ENCODE measurements at regions not wholly inside any gene's neighbourhood (a gene's known extent, or its start where the extent isn't known, plus 50 kb on each side); places are given as distances from the start of the nearest gene placed in this dataset.
A peak's percentile ranks its signal among the peaks of the same experiment; 100 is the strongest.

DNA sequence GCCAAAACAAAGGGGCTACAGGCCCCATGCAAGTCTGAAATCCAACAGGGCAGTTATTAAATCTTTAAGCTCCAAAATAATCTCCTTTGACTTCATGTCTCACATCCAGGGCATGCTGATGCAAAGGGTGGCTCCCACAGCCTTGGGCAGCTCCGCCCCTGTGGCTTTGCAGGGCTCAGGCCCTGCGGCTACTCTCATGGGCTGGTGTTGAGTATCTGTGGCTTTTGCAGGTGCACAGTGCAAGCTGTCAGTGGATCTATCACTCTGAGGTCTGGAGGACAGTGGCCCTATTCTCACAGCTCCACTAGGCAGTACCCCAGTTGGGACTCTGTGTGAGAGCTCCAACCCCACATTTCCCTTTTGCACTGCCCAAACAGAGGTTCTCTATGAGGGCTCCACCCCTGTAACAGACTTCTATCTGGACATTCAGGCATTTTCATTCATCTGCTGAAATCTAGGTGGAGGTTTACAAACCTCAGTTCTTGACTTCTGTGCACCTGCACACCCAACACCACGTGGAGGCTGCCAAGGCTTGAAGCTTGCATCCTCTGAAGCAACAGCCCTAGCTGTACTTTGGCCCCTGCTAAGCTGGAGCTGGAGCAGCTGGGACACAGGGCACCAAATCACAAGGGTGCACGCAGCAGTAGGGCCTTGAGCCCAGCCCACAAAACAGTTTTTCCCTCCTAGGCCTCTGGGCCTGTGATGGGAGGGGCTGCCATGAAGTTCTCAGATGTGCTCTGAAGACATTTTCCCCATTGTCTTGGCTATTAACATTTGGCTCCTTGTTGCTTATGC lies 154.8 kb upstream of the PDE5A start:
- no peak overlapping the region for H3K9ac ChIP-seq (ENCODE audit: low read length)
- no peaks in the 10 kb centered on the region for H3K9me3 ChIP-seq (ENCODE audit: low read length)
- no peaks in the 10 kb centered on the region for H4K20me1 ChIP-seq (ENCODE audit: insufficient read depth, low read depth, low read length)
- no peak overlapping the region for H2AFZ ChIP-seq (ENCODE audit: low read length)
- no peak overlapping the region for H3K27ac ChIP-seq (ENCODE audit: low read length)
- no peak overlapping the region for H3K4me2 ChIP-seq (ENCODE audit: low read depth, low read length, poor library complexity, severe bottlenecking)
- no peak overlapping the region for H3K4me3 ChIP-seq (ENCODE audit: low read length)
- no peaks in the 10 kb centered on the region for H3K27me3 ChIP-seq (ENCODE audit: low read length)
- no peaks in the 10 kb centered on the region for H3K79me2 ChIP-seq (ENCODE audit: low read length)
- H3K9me2 ChIP-seq (replicated peaks; ENCODE audit: insufficient read depth, low read length), result no peaks in the 10 kb centered on the region
- no peak for DNase-seq
- H3K4me1 ChIP-seq (ENCODE audit: low read length), result no peaks in the 10 kb centered on the region
- no peaks in the 10 kb centered on the region for H3K36me3 ChIP-seq (ENCODE audit: insufficient read depth, low read length)

- no peaks in the 10 kb centered on the region for H3K36me3 ChIP-seq (ENCODE audit: insufficient read depth, low read length)
- H3K79me2 ChIP-seq (ENCODE audit: low read length), result no peaks in the 10 kb centered on the region
- no peak overlapping the region for H3K4me3 ChIP-seq (ENCODE audit: low read length)
- no peaks in the 10 kb centered on the region for H4K20me1 ChIP-seq (ENCODE audit: insufficient read depth, low read depth, low read length)
- no peak overlapping the region for H3K27ac ChIP-seq (ENCODE audit: low read length)
- H3K27me3 ChIP-seq (ENCODE audit: low read length), result no peaks in the 10 kb centered on the region
- no peak overlapping the region for H2AFZ ChIP-seq (ENCODE audit: low read length)
- H3K4me2 ChIP-seq (ENCODE audit: low read depth, low read length, poor library complexity, severe bottlenecking), result no peak overlapping the region
- H3K9me2 ChIP-seq (replicated peaks; ENCODE audit: insufficient read depth, low read length), result no peaks in the 10 kb centered on the region
- no peaks in the 10 kb centered on the region for H3K9me3 ChIP-seq (ENCODE audit: low read length)
- no peak for DNase-seq
- no peak overlapping the region for H3K9ac ChIP-seq (ENCODE audit: low read length)
- H3K4me1 ChIP-seq (ENCODE audit: low read length), result no peaks in the 10 kb centered on the region
Measured at GRCh38 chr4:119781044-119781443, 152.4 kb upstream of the PDE5A start.

GRCh38 chr4:119774840-119775239 lies 146.2 kb upstream of the PDE5A start:
- Histone ChIP-seq H3K27me3 (ENCODE audit: low read length) (no peaks in the 10 kb centered on the region), H3K4me2 (ENCODE audit: low read depth, low read length, poor library complexity, severe bottlenecking) (no peak overlapping the region), H2AFZ (ENCODE audit: low read length) (no peak overlapping the region), H3K9me3 (ENCODE audit: low read length) (no peaks in the 10 kb centered on the region), H3K27ac (ENCODE audit: low read length) (no peak overlapping the region), H3K4me1 (ENCODE audit: low read length) (no peaks in the 10 kb centered on the region), H3K36me3 (ENCODE audit: insufficient read depth, low read length) (no peaks in the 10 kb centered on the region), H3K9me2 (replicated peaks; ENCODE audit: insufficient read depth, low read length) (no peaks in the 10 kb centered on the region), H3K9ac (ENCODE audit: low read length) (no peak overlapping the region), H3K79me2 (ENCODE audit: low read length) (no peaks in the 10 kb centered on the region), H4K20me1 (ENCODE audit: insufficient read depth, low read depth, low read length) (no peaks in the 10 kb centered on the region), H3K4me3 (ENCODE audit: low read length) (no peak overlapping the region)
- peak; percentile 21 for DNase-seq

- Histone ChIP-seq H3K4me2 (ENCODE audit: low read depth, low read length, poor library complexity, severe bottlenecking) (no peak overlapping the region), H3K9ac (ENCODE audit: low read length) (no peak overlapping the region), H3K27me3 (ENCODE audit: low read length) (no peaks in the 10 kb centered on the region), H4K20me1 (ENCODE audit: insufficient read depth, low read depth, low read length) (no peaks in the 10 kb centered on the region), H3K9me3 (ENCODE audit: low read length) (no peaks in the 10 kb centered on the region), H2AFZ (ENCODE audit: low read length) (no peak overlapping the region), H3K9me2 (replicated peaks; ENCODE audit: insufficient read depth, low read length) (no peaks in the 10 kb centered on the region), H3K36me3 (ENCODE audit: insufficient read depth, low read length) (no peaks in the 10 kb centered on the region), H3K27ac (ENCODE audit: low read length) (no peak overlapping the region), H3K4me3 (ENCODE audit: low read length) (no peak overlapping the region), H3K4me1 (ENCODE audit: low read length) (no peaks in the 10 kb centered on the region), H3K79me2 (ENCODE audit: low read length) (no peaks in the 10 kb centered on the region)
- DNase-seq, result peak; percentile 15
Measured at GRCh38 chr4:119765951-119766350, 137.3 kb upstream of the PDE5A start.

DNA sequence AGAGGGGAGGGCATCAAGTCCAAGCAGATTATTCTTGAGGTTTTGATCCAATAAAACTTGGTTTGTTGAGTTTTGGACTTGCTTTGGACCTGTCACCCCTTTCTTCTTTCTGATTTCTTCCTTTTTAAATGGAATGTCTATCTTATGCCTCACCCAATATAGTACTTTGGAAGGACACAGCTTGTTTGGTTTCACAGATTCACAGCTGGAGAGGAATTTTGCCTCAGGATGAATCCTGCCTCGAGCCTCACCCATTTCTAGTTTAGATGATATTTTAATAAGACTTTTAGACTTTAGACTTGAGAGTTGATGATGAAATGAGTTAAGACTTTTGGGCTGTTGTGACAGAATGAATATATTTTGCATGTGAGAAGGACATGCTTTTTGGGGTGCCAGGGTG lies 136.9 kb upstream of the PDE5A start:
- Histone ChIP-seq H3K79me2 (ENCODE audit: low read length) (no peaks in the 10 kb centered on the region), H3K27me3 (ENCODE audit: low read length) (no peaks in the 10 kb centered on the region), H3K4me2 (ENCODE audit: low read depth, low read length, poor library complexity, severe bottlenecking) (no peak overlapping the region), H3K9ac (ENCODE audit: low read length) (no peak overlapping the region), H3K27ac (ENCODE audit: low read length) (no peak overlapping the region), H3K4me1 (ENCODE audit: low read length) (no peaks in the 10 kb centered on the region), H4K20me1 (ENCODE audit: insufficient read depth, low read depth, low read length) (no peaks in the 10 kb centered on the region), H2AFZ (ENCODE audit: low read length) (no peak overlapping the region), H3K36me3 (ENCODE audit: insufficient read depth, low read length) (no peaks in the 10 kb centered on the region), H3K9me2 (replicated peaks; ENCODE audit: insufficient read depth, low read length) (no peaks in the 10 kb centered on the region), H3K9me3 (ENCODE audit: low read length) (no peaks in the 10 kb centered on the region), H3K4me3 (ENCODE audit: low read length) (no peak overlapping the region)
- no peak for DNase-seq

GRCh38 chr4:119763386-119763785 lies 134.8 kb upstream of the PDE5A start:
- no peaks in the 10 kb centered on the region for H4K20me1 ChIP-seq (ENCODE audit: insufficient read depth, low read depth, low read length)
- H3K36me3 ChIP-seq (ENCODE audit: insufficient read depth, low read length), result no peaks in the 10 kb centered on the region
- H3K79me2 ChIP-seq (ENCODE audit: low read length), result no peaks in the 10 kb centered on the region
- H3K27ac ChIP-seq (ENCODE audit: low read length), result no peak overlapping the region
- DNase-seq, result no peak
- no peak overlapping the region for H2AFZ ChIP-seq (ENCODE audit: low read length)
- H3K4me1 ChIP-seq (ENCODE audit: low read length), result no peaks in the 10 kb centered on the region
- H3K27me3 ChIP-seq (ENCODE audit: low read length), result no peaks in the 10 kb centered on the region
- H3K9ac ChIP-seq (ENCODE audit: low read length), result no peak overlapping the region
- no peak overlapping the region for H3K4me2 ChIP-seq (ENCODE audit: low read depth, low read length, poor library complexity, severe bottlenecking)
- H3K9me3 ChIP-seq (ENCODE audit: low read length), result no peaks in the 10 kb centered on the region
- no peak overlapping the region for H3K4me3 ChIP-seq (ENCODE audit: low read length)
- H3K9me2 ChIP-seq (replicated peaks; ENCODE audit: insufficient read depth, low read length), result no peaks in the 10 kb centered on the region

DNA sequence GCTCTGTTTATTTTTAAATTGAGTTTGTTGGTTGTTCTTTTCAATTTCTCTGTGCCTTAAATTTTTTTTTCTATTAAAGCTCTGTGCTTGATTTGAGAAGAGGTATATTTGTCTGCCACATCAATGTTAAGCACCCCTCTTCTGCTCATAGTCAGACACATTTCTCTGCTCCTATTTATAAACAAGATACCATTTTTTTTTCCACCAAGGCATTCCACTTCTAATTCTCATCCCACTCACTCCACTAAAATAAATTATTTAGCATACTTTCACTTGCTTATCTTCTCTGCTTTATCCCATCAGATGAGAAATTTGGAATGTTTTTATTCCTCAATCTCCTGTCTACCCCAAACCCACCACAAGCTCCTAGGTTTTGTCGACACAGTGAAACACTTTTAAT lies 127.0 kb upstream of the PDE5A start:
- Histone ChIP-seq H3K9me2 (replicated peaks; ENCODE audit: insufficient read depth, low read length) (no peaks in the 10 kb centered on the region), H3K4me2 (ENCODE audit: low read depth, low read length, poor library complexity, severe bottlenecking) (no peak overlapping the region), H3K27me3 (ENCODE audit: low read length) (no peaks in the 10 kb centered on the region), H3K27ac (ENCODE audit: low read length) (no peak overlapping the region), H3K79me2 (ENCODE audit: low read length) (no peaks in the 10 kb centered on the region), H3K4me3 (ENCODE audit: low read length) (no peak overlapping the region), H4K20me1 (ENCODE audit: insufficient read depth, low read depth, low read length) (no peaks in the 10 kb centered on the region), H3K36me3 (ENCODE audit: insufficient read depth, low read length) (no peaks in the 10 kb centered on the region), H3K9me3 (ENCODE audit: low read length) (no peaks in the 10 kb centered on the region), H2AFZ (ENCODE audit: low read length) (no peak overlapping the region), H3K9ac (ENCODE audit: low read length) (no peak overlapping the region), H3K4me1 (ENCODE audit: low read length) (no peaks in the 10 kb centered on the region)
- no peak for DNase-seq

DNA sequence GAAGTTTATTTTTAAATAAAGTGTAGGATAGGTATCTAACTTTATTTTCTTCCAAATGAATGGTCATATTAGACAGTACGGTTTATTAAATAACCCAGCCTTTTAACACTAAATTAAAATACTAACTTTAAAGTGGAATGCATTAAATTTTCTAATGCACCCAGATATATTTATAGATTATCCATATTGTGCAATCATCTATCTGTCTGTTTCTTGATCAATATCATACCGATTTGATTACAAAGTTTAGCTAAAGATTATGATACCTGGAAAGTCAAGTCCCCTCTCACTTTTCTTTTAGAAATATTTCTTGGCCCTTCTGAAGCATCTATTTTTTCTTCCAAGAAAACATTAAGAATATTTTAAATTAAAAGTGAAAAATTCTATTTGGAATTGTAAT lies 124.3 kb upstream of the PDE5A start:
- H3K27me3 ChIP-seq (ENCODE audit: low read length), result no peaks in the 10 kb centered on the region
- no peak overlapping the region for H3K27ac ChIP-seq (ENCODE audit: low read length)
- DNase-seq, result no peak
- H3K36me3 ChIP-seq (ENCODE audit: insufficient read depth, low read length), result no peaks in the 10 kb centered on the region
- no peak overlapping the region for H3K4me3 ChIP-seq (ENCODE audit: low read length)
- no peak overlapping the region for H2AFZ ChIP-seq (ENCODE audit: low read length)
- H3K79me2 ChIP-seq (ENCODE audit: low read length), result no peaks in the 10 kb centered on the region
- no peaks in the 10 kb centered on the region for H3K4me1 ChIP-seq (ENCODE audit: low read length)
- H4K20me1 ChIP-seq (ENCODE audit: insufficient read depth, low read depth, low read length), result no peaks in the 10 kb centered on the region
- no peaks in the 10 kb centered on the region for H3K9me2 ChIP-seq (replicated peaks; ENCODE audit: insufficient read depth, low read length)
- no peaks in the 10 kb centered on the region for H3K9me3 ChIP-seq (ENCODE audit: low read length)
- H3K9ac ChIP-seq (ENCODE audit: low read length), result no peak overlapping the region
- H3K4me2 ChIP-seq (ENCODE audit: low read depth, low read length, poor library complexity, severe bottlenecking), result no peak overlapping the region
